ENCODE measurements at regions not wholly inside any gene's neighbourhood (a gene's known extent, or its start where the extent isn't known, plus 50 kb on each side); places are given as distances from the start of the nearest gene placed in this dataset.

- Histone ChIP-seq H3K27ac (no peak overlapping the region), H3K36me3 (ENCODE audit: insufficient read depth, low read length) (no peaks in the 10 kb centered on the region), H3K9ac (ENCODE audit: insufficient read length) (no peak overlapping the region), H3K4me3 (no peak overlapping the region), H3K9me3 (ENCODE audit: low read depth, low read length) (no peaks in the 10 kb centered on the region)
- no peak for DNase-seq (ENCODE audit: low read depth, low spot score)
- TF ChIP-seq POLR2AphosphoS5 (IDR thresholded peaks at IDR 0.05; ENCODE audit: borderline replicate concordance, low read depth, low read length): no peak
- TF ChIP-seq EZH2 (IDR thresholded peaks at IDR 0.05): no peak
- no peak for TF ChIP-seq FOXP2 (optimal IDR thresholded peaks at IDR 0.05; ENCODE audit: control extremely low read depth, extremely low read length, insufficient read depth)
Measured at GRCh38 chr4:181685911-181686310, 557.3 kb upstream of the TENM3 start.

GRCh38 chr4:181687116-181687515, 556.1 kb upstream of the TENM3 start:
- Histone ChIP-seq H3K27ac (no peak overlapping the region), H3K9me3 (ENCODE audit: low read depth, low read length) (no peaks in the 10 kb centered on the region), H3K9ac (ENCODE audit: insufficient read length) (no peak overlapping the region), H3K36me3 (ENCODE audit: insufficient read depth, low read length) (no peaks in the 10 kb centered on the region), H3K4me3 (no peak overlapping the region)
- DNase-seq (ENCODE audit: low read depth, low spot score): no peak
- TF ChIP-seq POLR2AphosphoS5 (IDR thresholded peaks at IDR 0.05; ENCODE audit: borderline replicate concordance, low read depth, low read length): no peak
- TF ChIP-seq EZH2 (IDR thresholded peaks at IDR 0.05): no peak
- no peak for TF ChIP-seq FOXP2 (optimal IDR thresholded peaks at IDR 0.05; ENCODE audit: control extremely low read depth, extremely low read length, insufficient read depth)

DNA sequence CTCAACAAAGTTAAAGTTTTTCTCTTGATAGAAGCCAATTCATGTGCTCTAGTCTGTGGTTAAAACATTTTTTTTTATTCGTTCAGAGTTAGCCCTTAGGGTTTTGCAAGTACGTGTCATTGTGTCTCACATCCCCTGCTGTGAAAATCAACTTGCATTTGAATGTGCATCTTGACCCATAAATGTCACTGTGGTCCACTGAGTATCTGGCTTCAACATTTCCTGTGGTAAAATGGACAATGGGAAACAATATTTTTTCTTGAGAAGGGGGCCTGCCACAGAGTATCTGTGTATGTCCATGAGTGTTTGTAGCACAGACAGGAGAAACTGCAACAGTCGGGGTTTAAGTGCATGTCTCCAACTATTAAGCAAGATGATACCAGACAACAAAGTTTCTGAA, 554.8 kb upstream of the TENM3 start:
- no peak for TF ChIP-seq POLR2AphosphoS5 (IDR thresholded peaks at IDR 0.05; ENCODE audit: borderline replicate concordance, low read depth, low read length)
- DNase-seq (ENCODE audit: low read depth, low spot score): no peak
- no peak overlapping the region for H3K9ac ChIP-seq (ENCODE audit: insufficient read length)
- no peaks in the 10 kb centered on the region for H3K36me3 ChIP-seq (ENCODE audit: insufficient read depth, low read length)
- H3K9me3 ChIP-seq (ENCODE audit: low read depth, low read length): no peaks in the 10 kb centered on the region
- H3K27ac ChIP-seq: no peak overlapping the region
- H3K4me3 ChIP-seq: no peak overlapping the region

GRCh38 chr4:181688872-181689271, 554.3 kb upstream of the TENM3 start:
- Histone ChIP-seq H3K9me3 (ENCODE audit: low read depth, low read length) (no peaks in the 10 kb centered on the region), H3K27ac (no peak overlapping the region), H3K36me3 (ENCODE audit: insufficient read depth, low read length) (no peaks in the 10 kb centered on the region), H3K4me3 (no peak overlapping the region), H3K9ac (ENCODE audit: insufficient read length) (no peak overlapping the region)
- no peak for TF ChIP-seq FOXP2 (optimal IDR thresholded peaks at IDR 0.05; ENCODE audit: control extremely low read depth, extremely low read length, insufficient read depth)
- no peak for TF ChIP-seq EZH2 (IDR thresholded peaks at IDR 0.05)
- DNase-seq (ENCODE audit: low read depth, low spot score): no peak

- H3K4me3 ChIP-seq: no peak overlapping the region
- H3K9ac ChIP-seq (ENCODE audit: insufficient read length): no peak overlapping the region
- H3K27ac ChIP-seq: no peak overlapping the region
- no peak for DNase-seq (ENCODE audit: low read depth, low spot score)
- no peaks in the 10 kb centered on the region for H3K36me3 ChIP-seq (ENCODE audit: insufficient read depth, low read length)
- TF ChIP-seq EZH2 (IDR thresholded peaks at IDR 0.05) (no peak), POLR2AphosphoS5 (IDR thresholded peaks at IDR 0.05; ENCODE audit: borderline replicate concordance, low read depth, low read length) (no peak), FOXP2 (optimal IDR thresholded peaks at IDR 0.05; ENCODE audit: control extremely low read depth, extremely low read length, insufficient read depth) (no peak)
- no peaks in the 10 kb centered on the region for H3K9me3 ChIP-seq (ENCODE audit: low read depth, low read length)
Measured at GRCh38 chr4:181690498-181690897, 552.7 kb upstream of the TENM3 start.

DNA sequence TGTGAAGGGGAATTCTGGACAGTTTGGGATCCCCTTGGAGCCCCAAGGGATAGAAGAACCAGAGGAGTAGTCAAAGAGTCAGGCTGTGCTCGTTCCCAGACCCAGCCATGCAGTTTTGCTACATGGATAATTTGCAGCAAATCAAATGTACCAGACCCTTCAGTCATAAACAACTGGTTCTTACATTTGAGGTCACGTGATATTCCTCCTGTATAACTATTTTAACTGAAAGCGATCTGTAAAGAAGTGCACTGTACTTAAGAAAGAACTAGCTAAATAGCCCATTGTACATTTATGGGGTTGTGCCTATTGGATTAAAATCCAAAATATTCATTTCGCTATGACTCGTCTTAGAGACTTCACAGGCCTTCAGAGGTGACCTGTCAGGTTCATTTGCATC, 550.2 kb upstream of the TENM3 start:
- H3K4me3 ChIP-seq: no peak overlapping the region
- H3K27ac ChIP-seq: no peak overlapping the region
- TF ChIP-seq EZH2 (IDR thresholded peaks at IDR 0.05) (no peak), FOXP2 (optimal IDR thresholded peaks at IDR 0.05; ENCODE audit: control extremely low read depth, extremely low read length, insufficient read depth) (no peak), POLR2AphosphoS5 (IDR thresholded peaks at IDR 0.05; ENCODE audit: borderline replicate concordance, low read depth, low read length) (no peak)
- H3K9ac ChIP-seq (ENCODE audit: insufficient read length): no peak overlapping the region
- no peaks in the 10 kb centered on the region for H3K9me3 ChIP-seq (ENCODE audit: low read depth, low read length)
- DNase-seq (ENCODE audit: low read depth, low spot score): no peak
- no peaks in the 10 kb centered on the region for H3K36me3 ChIP-seq (ENCODE audit: insufficient read depth, low read length)

- H3K9ac ChIP-seq (ENCODE audit: insufficient read length): no peak overlapping the region
- TF ChIP-seq FOXP2 (optimal IDR thresholded peaks at IDR 0.05; ENCODE audit: control extremely low read depth, extremely low read length, insufficient read depth) (no peak), POLR2AphosphoS5 (IDR thresholded peaks at IDR 0.05; ENCODE audit: borderline replicate concordance, low read depth, low read length) (no peak), EZH2 (IDR thresholded peaks at IDR 0.05) (no peak)
- no peak for DNase-seq (ENCODE audit: low read depth, low spot score)
- no peak overlapping the region for H3K27ac ChIP-seq
- no peaks in the 10 kb centered on the region for H3K36me3 ChIP-seq (ENCODE audit: insufficient read depth, low read length)
- H3K9me3 ChIP-seq (ENCODE audit: low read depth, low read length): no peaks in the 10 kb centered on the region
- no peak overlapping the region for H3K4me3 ChIP-seq
Measured at GRCh38 chr4:181693517-181693916, 549.7 kb upstream of the TENM3 start.

GRCh38 chr4:181698221-181698620, 545.0 kb upstream of the TENM3 start:
- no peak for DNase-seq (ENCODE audit: low read depth, low spot score)
- no peaks in the 10 kb centered on the region for H3K9me3 ChIP-seq (ENCODE audit: low read depth, low read length)
- no peak overlapping the region for H3K27ac ChIP-seq
- no peak overlapping the region for H3K4me3 ChIP-seq
- no peaks in the 10 kb centered on the region for H3K36me3 ChIP-seq (ENCODE audit: insufficient read depth, low read length)
- TF ChIP-seq EZH2 (IDR thresholded peaks at IDR 0.05) (no peak), POLR2AphosphoS5 (IDR thresholded peaks at IDR 0.05; ENCODE audit: borderline replicate concordance, low read depth, low read length) (no peak), FOXP2 (optimal IDR thresholded peaks at IDR 0.05; ENCODE audit: control extremely low read depth, extremely low read length, insufficient read depth) (no peak)
- no peak overlapping the region for H3K9ac ChIP-seq (ENCODE audit: insufficient read length)

DNA sequence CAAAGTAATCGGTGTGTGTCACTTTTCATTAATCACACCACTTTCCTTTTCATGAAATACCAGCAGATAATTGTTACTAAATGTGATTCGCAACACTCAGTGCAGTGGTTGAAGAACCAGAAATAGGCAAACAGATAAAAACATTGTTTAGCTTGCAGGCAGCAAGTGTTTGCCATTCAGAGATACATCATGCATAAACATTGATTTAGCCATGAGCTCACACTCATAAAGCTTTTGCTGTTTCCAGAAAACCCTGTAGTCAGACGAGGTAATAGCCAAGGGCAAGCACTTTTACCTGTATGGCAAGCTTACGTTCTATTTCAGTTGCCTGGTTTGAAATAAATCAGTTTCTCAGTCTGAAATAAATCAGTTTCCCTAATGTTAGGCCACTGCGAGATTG, 542.0 kb upstream of the TENM3 start:
- DNase-seq (ENCODE audit: low read depth, low spot score): no peak
- Histone ChIP-seq H3K9ac (ENCODE audit: insufficient read length) (no peak overlapping the region), H3K36me3 (ENCODE audit: insufficient read depth, low read length) (no peaks in the 10 kb centered on the region), H3K9me3 (ENCODE audit: low read depth, low read length) (no peaks in the 10 kb centered on the region), H3K4me3 (no peak overlapping the region), H3K27ac (no peak overlapping the region)
- TF ChIP-seq EZH2 (IDR thresholded peaks at IDR 0.05) (no peak), POLR2AphosphoS5 (IDR thresholded peaks at IDR 0.05; ENCODE audit: borderline replicate concordance, low read depth, low read length) (no peak), FOXP2 (optimal IDR thresholded peaks at IDR 0.05; ENCODE audit: control extremely low read depth, extremely low read length, insufficient read depth) (no peak)
